Right lobe of liver (tissue), 4 donors: ENCODE measurements at regions not wholly inside any gene's neighbourhood (a gene's known extent, or its start where the extent isn't known, plus 50 kb on each side); places are given as distances from the start of the nearest gene placed in this dataset.

Experiments used
- CTCF ChIP-seq, 4 donors: fragments of 200-600 bp in 3 of 4; fragments of 450-650 bp in 1 of 4; IDR thresholded peaks; one replicate each; pipeline versions ENCODE4 v1.5.1 to v1.8.0; 2016 to 2022; ENCODE audit warnings: antibody characterized with exemption in 4 of 4, mild to moderate bottlenecking in 2 of 4
- POLR2A ChIP-seq: fragments of 450-650 bp; IDR thresholded peaks from one replicate; pipeline ENCODE4 v1.6.1; 2017; ENCODE audit warnings: antibody characterized with exemption, mild to moderate bottlenecking
- donor health status: DM: no; HTN: no; CAD: no.
- donor health status: DM: no; HTN: no; CAD: no.
- donor health status: DM: no; HTN: yes; CAD: no.

DNA sequence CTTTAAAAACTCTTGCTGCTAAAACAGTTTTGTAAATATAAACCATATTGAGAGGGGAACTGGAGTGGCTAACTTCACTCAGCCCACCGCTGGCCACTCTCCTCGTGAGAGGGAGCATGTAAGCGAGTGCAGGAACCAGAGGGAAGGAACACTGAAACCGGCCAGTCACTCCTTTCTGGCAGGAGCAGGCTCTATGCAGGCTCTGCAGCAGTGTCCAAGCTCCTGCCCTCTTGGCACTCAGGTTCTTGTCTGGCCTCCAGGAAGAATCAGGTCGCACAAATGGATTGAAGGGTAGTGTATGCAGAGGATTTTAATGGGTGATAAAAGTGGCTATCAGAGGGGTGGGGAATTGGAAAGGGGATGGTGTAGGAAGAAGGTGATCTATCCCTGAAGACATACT, 157.7 kb downstream of the TMX3 start:
- TF ChIP-seq POLR2A: no peak
- TF ChIP-seq CTCF (IDR thresholded peaks at IDR 0.05): no peak
